HepG2 (cell line): ENCODE measurements at regions not wholly inside any gene's neighbourhood (a gene's known extent, or its start where the extent isn't known, plus 50 kb on each side); places are given as distances from the start of the nearest gene placed in this dataset.

Experiments used
- ATAC-seq: fragments of 200-7000 bp; cut with Tn5 transposase; 3 replicates; pipeline ENCODE4 v1.9.1; 2020; ENCODE audit warnings: mild to moderate bottlenecking, moderate library complexity
- BruUV-seq: library from RNA; stranded (reverse); fragments of 400-500 nt; replicated peaks from 2 replicates; lab custom pipeline; 2021; lab: Mats Ljungman, UMichigan
- CTCF ChIA-PET: fragments of 300-600 bp; formaldehyde crosslinking; extraction: SDS; loops from one replicate; lab custom pipeline; 2021; ENCODE audit warnings: low total read pairs, inconsistent platforms, low intra/inter-chr PET ratio; lab: Yijun Ruan, JAX
- POLR2A ChIA-PET: fragments of 350-600 bp; sonication (Branson Sonifier 250); formaldehyde crosslinking; loops from one replicate; lab custom pipeline; 2020; ENCODE audit warnings: antibody characterized with exemption, inconsistent platforms; lab: Yijun Ruan, JAX
- DNase-seq: peaks from one replicate; pipeline ENCODE4 v3.0.0-alpha.2; 2015; ENCODE audit warnings: low spot score
- FAIRE-seq: peaks from 3 replicates; lab custom pipeline; 2011; peaks lifted over from hg19 to GRCh38; lab: Jason Lieb, UNC
- H2AFZ ChIP-seq: one replicate; pipeline ENCODE4 v1.6.1; 2011; ENCODE audit warnings: low read length, inconsistent platforms
- H3K27ac ChIP-seq: fragments of 300-600 bp; 3 replicates; pipeline ENCODE4 v1.8.0; 2011; ENCODE audit warnings: mixed run types, mild to moderate bottlenecking, mixed read lengths, low read length, inconsistent platforms; ENCODE audit not compliant: insufficient read depth; ENCODE audit errors: extremely low read length
- H3K27me3 ChIP-seq, 2 experiments: fragments of 200-600 bp in 1 of 2; 2 replicates in 1 of 2; 3 replicates in 1 of 2; pipeline versions ENCODE4 v1.6.0 to v1.8.0; 2011; ENCODE audit warnings: low read length in 2 of 2, mild to moderate bottlenecking in 2 of 2, moderate library complexity in 2 of 2, inconsistent platforms in 1 of 2; ENCODE audit not compliant: insufficient read depth in 2 of 2, control insufficient read depth in 1 of 2
- H3K36me3 ChIP-seq, 2 experiments: fragments of 200-600 bp in 1 of 2; replicated peaks in 1 of 2; 2 replicates in 1 of 2; 3 replicates in 1 of 2; pipeline versions ENCODE4 v1.5.1 to v1.8.0; 2011; ENCODE audit warnings: low read length in 2 of 2, inconsistent platforms in 1 of 2; ENCODE audit not compliant: insufficient read depth in 2 of 2, control insufficient read depth in 1 of 2
- H3K4me1 ChIP-seq: 2 replicates; pipeline ENCODE4 v1.5.1; 2012; ENCODE audit warnings: low read length, inconsistent platforms; ENCODE audit not compliant: insufficient read depth
- H3K4me2 ChIP-seq: 2 replicates; pipeline ENCODE4 v1.6.0; 2011; ENCODE audit warnings: low read depth, low read length, inconsistent platforms
- H3K4me3 ChIP-seq, 3 experiments: fragments of 200-600 bp in 1 of 3; sonication (generic), shearing (Covaris generic) in 1 of 3; replicated peaks in 1 of 3; 2 replicates each; pipeline ENCODE4 v1.5.1; 2011 to 2016; ENCODE audit warnings: low read length in 3 of 3, inconsistent platforms in 2 of 3, low read depth in 2 of 3, mild to moderate bottlenecking in 2 of 3, control low read depth in 1 of 3, mixed read lengths in 1 of 3; ENCODE audit not compliant: insufficient read depth in 1 of 3
- H3K79me2 ChIP-seq: one replicate; pipeline ENCODE4 v1.6.1; 2011; ENCODE audit warnings: low read length, inconsistent platforms; ENCODE audit not compliant: insufficient read depth
- H3K9ac ChIP-seq: 2 replicates; pipeline ENCODE4 v1.6.0; 2011; ENCODE audit warnings: mild to moderate bottlenecking, low read depth, low read length, inconsistent platforms; ENCODE audit not compliant: insufficient read depth
- H3K9me3 ChIP-seq: 2 replicates; pipeline ENCODE4 v1.5.1; 2012; ENCODE audit warnings: mild to moderate bottlenecking, low read length
- H4K20me1 ChIP-seq: 2 replicates; pipeline ENCODE4 v1.6.0; 2011; ENCODE audit warnings: inconsistent platforms, mild to moderate bottlenecking, low read length, moderate library complexity; ENCODE audit not compliant: insufficient read depth
- BRCA1 ChIP-seq: sonication (generic); formaldehyde crosslinking; IDR thresholded peaks from 2 replicates; pipeline ENCODE4 v1.4.0; 2020; ENCODE audit warnings: missing genetic modification reagents
- JUNB ChIP-seq: sonication (generic); formaldehyde crosslinking; IDR thresholded peaks from 2 replicates; pipeline ENCODE4 v1.8.0; 2022; ENCODE audit warnings: missing genetic modification reagents, mild to moderate bottlenecking, borderline replicate concordance
- MEF2D ChIP-seq: sonication (generic); formaldehyde crosslinking; IDR thresholded peaks from 2 replicates; pipeline ENCODE4 v1.5.1; 2020; ENCODE audit warnings: mild to moderate bottlenecking, missing genetic modification reagents
- RBM22 ChIP-seq: fragments of 200-400 bp; formaldehyde crosslinking; optimal IDR thresholded peaks from 2 replicates; pipeline ENCODE3; 2017; ENCODE audit warnings: mild to moderate bottlenecking, low read length, moderate library complexity
- SRSF4 ChIP-seq: fragments of 200-400 bp; formaldehyde crosslinking; IDR thresholded peaks from one replicate; pipeline ENCODE4 v1.6.1; 2018; ENCODE audit warnings: mild to moderate bottlenecking, low read depth, low read length, moderate library complexity; ENCODE audit not compliant: poor library complexity, severe bottlenecking
- SYNCRIP ChIP-seq: fragments of 200-400 bp; formaldehyde crosslinking; IDR thresholded peaks from 2 replicates; pipeline ENCODE4 v1.6.1; 2018; ENCODE audit warnings: mild to moderate bottlenecking, low read depth, low read length; ENCODE audit not compliant: insufficient read depth
- ZMAT3 ChIP-seq: sonication (generic); formaldehyde crosslinking; conservative IDR thresholded peaks from 2 replicates; pipeline ENCODE4 v1.7.0; 2021; ENCODE audit warnings: missing genetic modification reagents
- ZMYM2 ChIP-seq: sonication (generic); formaldehyde crosslinking; IDR thresholded peaks from 2 replicates; pipeline ENCODE4 v1.8.0; 2022; ENCODE audit warnings: mild to moderate bottlenecking, missing genetic modification reagents
- ZNF124 ChIP-seq: sonication (generic); formaldehyde crosslinking; IDR thresholded peaks from 2 replicates; pipeline ENCODE4 v1.4.0; 2020; ENCODE audit warnings: missing genetic modification reagents
- ZNF180 ChIP-seq: sonication (generic); formaldehyde crosslinking; IDR thresholded peaks from 2 replicates; pipeline ENCODE4 v1.4.0; 2020; ENCODE audit warnings: low read depth, missing genetic modification reagents, borderline replicate concordance
- ZNF326 ChIP-seq: sonication (generic); formaldehyde crosslinking; IDR thresholded peaks from 2 replicates; pipeline ENCODE4 v1.4.0; 2020; ENCODE audit warnings: missing genetic modification reagents, borderline replicate concordance
- ZNF563 ChIP-seq: sonication (generic); formaldehyde crosslinking; IDR thresholded peaks from 2 replicates; pipeline ENCODE4 v1.8.0; 2022; ENCODE audit warnings: mild to moderate bottlenecking, moderate library complexity, missing genetic modification reagents
- WGBS: methylation state at CpG from one replicate; pipeline ENCODE4 v1.1.6; 2017; ENCODE audit warnings: low lambda C conversion rate; 5-methylcytosine and 5-hydroxymethylcytosine counted together
- in situ Hi-C: cut with HindIII; loops from 2 replicates; pipeline ENCODE4 v1.10.0; 2017; ENCODE audit warnings: low pct_unique_long_range_greater_than_20kb; ENCODE audit not compliant: extremely low pct_ligation_motif_present
- intact Hi-C: fragments of 100-400 bp; cut with micrococcal nuclease; formaldehyde crosslinking; loops from one replicate; pipeline ENCODE4 v1.10.0; 2022; ENCODE audit not compliant: unreplicated experiment
- TF ChIP-seq, protein P1 (sequence below): fragments of 450-650 bp; IDR thresholded peaks from 2 replicates; pipeline ENCODE4 v1.6.1; 2017
- TF ChIP-seq, protein P2 (sequence below): sonication (generic); formaldehyde crosslinking; IDR thresholded peaks from 2 replicates; pipeline ENCODE4 v1.4.0; 2020; ENCODE audit warnings: missing genetic modification reagents

- Histone ChIP-seq H3K9ac (no peak overlapping the region), H3K36me3 (no peaks in the 10 kb centered on the region), H3K4me3 (no peak overlapping the region), H2AFZ (no peak overlapping the region), H3K27me3 (no peaks in the 10 kb centered on the region), H3K4me1 (no peaks in the 10 kb centered on the region), H3K4me2 (no peak overlapping the region), H3K27ac (no peak overlapping the region), H3K79me2 (no peaks in the 10 kb centered on the region), H4K20me1 (no peaks in the 10 kb centered on the region), H3K9me3 (0 out of 2 replicates have a peak, but pooled peaks cover 7% of the 10 kb centered on the region)
- DNase-seq (no peak), ATAC-seq (no peak), FAIRE-seq (no peak)
- in situ Hi-C loops (no loop called here), intact Hi-C loops (no loop called here)
- CTCF ChIA-PET, result no interaction called here
- 0% methylated on average over 3 of the region's 3 CpGs for WGBS
- POLR2A ChIA-PET, result no interaction called here
- TF ChIP-seq RBM22 (no peak), ZMYM2 (CRISPR knock-in tag) (no peak), ZNF563 (CRISPR knock-in tag) (no peak), ZMAT3 (CRISPR knock-in tag) (no peak), ZNF180 (CRISPR knock-in tag) (no peak), ZNF124 (CRISPR knock-in tag) (no peak), ZNF326 (no peak), MEF2D (CRISPR knock-in tag) (no peak), BRCA1 (CRISPR knock-in tag) (no peak), JUNB (no peak), SRSF4 (no peak), SYNCRIP (no peak)
- TF ChIP-seq, protein P1, sequence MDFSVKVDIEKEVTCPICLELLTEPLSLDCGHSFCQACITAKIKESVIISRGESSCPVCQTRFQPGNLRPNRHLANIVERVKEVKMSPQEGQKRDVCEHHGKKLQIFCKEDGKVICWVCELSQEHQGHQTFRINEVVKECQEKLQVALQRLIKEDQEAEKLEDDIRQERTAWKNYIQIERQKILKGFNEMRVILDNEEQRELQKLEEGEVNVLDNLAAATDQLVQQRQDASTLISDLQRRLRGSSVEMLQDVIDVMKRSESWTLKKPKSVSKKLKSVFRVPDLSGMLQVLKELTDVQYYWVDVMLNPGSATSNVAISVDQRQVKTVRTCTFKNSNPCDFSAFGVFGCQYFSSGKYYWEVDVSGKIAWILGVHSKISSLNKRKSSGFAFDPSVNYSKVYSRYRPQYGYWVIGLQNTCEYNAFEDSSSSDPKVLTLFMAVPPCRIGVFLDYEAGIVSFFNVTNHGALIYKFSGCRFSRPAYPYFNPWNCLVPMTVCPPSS, result no peak
- TF ChIP-seq, protein P2, sequence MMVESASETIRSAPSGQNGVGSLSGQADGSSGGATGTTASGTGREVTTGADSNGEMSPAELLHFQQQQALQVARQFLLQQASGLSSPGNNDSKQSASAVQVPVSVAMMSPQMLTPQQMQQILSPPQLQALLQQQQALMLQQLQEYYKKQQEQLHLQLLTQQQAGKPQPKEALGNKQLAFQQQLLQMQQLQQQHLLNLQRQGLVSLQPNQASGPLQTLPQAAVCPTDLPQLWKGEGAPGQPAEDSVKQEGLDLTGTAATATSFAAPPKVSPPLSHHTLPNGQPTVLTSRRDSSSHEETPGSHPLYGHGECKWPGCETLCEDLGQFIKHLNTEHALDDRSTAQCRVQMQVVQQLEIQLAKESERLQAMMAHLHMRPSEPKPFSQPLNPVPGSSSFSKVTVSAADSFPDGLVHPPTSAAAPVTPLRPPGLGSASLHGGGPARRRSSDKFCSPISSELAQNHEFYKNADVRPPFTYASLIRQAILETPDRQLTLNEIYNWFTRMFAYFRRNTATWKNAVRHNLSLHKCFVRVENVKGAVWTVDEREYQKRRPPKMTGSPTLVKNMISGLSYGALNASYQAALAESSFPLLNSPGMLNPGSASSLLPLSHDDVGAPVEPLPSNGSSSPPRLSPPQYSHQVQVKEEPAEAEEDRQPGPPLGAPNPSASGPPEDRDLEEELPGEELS (CRISPR knock-in tag), result no peak
- BruUV-seq, result no TSS peak
Observed at GRCh38 chr7:52486267-52486666, 549.2 kb upstream of the POM121L12 start.
